ENCODE measurements at regions not wholly inside any gene's neighbourhood (a gene's known extent, or its start where the extent isn't known, plus 50 kb on each side); places are given as distances from the start of the nearest gene placed in this dataset.

DNA sequence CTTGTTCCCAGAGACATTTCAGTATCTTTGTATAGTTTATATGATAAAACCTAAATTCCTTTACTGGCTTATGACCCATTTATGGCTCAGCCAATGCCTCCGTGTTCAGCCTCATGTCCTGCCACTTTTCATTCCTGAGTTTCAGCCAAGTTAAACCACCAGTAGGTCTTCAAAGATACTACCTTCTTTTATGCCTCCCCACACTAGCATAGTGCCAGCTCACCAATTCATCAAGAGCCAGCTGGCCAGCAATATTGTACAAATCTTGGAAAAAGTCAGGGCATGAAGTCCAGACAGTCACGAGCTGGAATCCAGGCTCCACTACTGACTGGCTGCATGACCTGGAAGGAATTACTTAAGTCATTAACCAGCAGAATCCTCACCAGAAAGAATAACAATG lies 446.0 kb downstream of the GPATCH2 start:
- no peak overlapping the region for H3K27ac ChIP-seq
- WGBS, 10 experiments = 0 to 86% (median 47%) methylated on average over 1 to 2 of the region's 2 CpGs; no CpG with 5 or more reads in 1 of the 10 experiments
- in situ Hi-C loops (cut with MboI; ENCODE audit: low pct_unique_long_range_greater_than_20kb in 2 of 9, low sequenced_read_pairs in 9 of 9, unreplicated experiment in 9 of 9) = no loop called here
- no peak for ATAC-seq (replicated peaks in 6 of 8)
- H3K4me1 ChIP-seq (replicated peaks in 1 of 2) = no peaks in the 10 kb centered on the region
- no peak overlapping the region for H3K4me3 ChIP-seq

DNA sequence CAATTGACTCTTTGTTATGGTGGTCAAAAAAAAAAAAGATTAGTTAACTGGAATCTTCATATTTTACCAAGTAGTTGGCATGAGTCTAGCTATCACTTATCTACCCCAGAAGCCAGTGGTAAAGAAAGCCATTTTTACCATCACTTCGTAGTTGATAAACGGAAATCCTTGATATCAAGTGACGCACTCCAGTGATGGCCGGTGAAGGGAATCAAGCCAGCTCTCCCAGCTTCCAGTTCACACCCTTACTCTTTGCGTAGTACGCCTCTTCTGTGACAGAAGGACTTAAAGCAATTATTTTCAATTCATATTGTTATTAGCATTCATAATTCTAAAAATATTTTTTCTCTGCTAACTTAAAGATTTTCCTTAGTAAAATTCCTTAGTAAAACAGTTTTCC lies 447.9 kb downstream of the GPATCH2 start:
- no peaks in the 10 kb centered on the region for H3K4me1 ChIP-seq (replicated peaks in 1 of 2)
- H3K4me3 ChIP-seq = no peak overlapping the region
- in situ Hi-C loops (cut with MboI; ENCODE audit: low pct_unique_long_range_greater_than_20kb in 2 of 9, low sequenced_read_pairs in 9 of 9, unreplicated experiment in 9 of 9) = no loop called here
- no peak for ATAC-seq (replicated peaks in 6 of 8)
- 51 to 97% (median 87%) methylated on average over 4 to 6 of the region's 6 CpGs; no CpG with 5 or more reads in 1 of the 10 experiments for WGBS, 10 experiments
- no peak overlapping the region for H3K27ac ChIP-seq

DNA sequence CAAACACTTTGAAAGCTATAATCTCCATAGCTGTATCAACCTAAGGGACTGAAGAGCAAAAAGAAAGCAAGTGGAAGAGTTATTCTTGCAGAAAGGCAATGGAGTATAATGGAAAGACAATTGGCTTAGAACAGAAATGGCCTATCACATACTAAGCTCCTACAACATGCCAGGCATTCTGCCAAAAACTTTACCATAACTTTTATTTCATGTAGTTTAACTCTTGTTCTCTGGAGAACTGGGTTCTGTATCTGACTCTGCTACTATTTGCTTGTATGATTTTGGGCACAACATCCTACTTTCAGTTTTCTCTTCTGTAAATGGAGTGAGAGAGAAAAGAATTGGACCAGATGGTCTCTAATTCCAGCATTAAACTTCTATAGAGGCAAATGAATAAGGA lies 449.1 kb downstream of the GPATCH2 start:
- in situ Hi-C loops (cut with MboI; ENCODE audit: low pct_unique_long_range_greater_than_20kb in 2 of 9, low sequenced_read_pairs in 9 of 9, unreplicated experiment in 9 of 9) = no loop called here
- ATAC-seq (replicated peaks in 6 of 8) = no peak
- no peak overlapping the region for H3K4me3 ChIP-seq
- H3K4me1 ChIP-seq (replicated peaks in 1 of 2) = no peaks in the 10 kb centered on the region
- no peak overlapping the region for H3K27ac ChIP-seq

DNA sequence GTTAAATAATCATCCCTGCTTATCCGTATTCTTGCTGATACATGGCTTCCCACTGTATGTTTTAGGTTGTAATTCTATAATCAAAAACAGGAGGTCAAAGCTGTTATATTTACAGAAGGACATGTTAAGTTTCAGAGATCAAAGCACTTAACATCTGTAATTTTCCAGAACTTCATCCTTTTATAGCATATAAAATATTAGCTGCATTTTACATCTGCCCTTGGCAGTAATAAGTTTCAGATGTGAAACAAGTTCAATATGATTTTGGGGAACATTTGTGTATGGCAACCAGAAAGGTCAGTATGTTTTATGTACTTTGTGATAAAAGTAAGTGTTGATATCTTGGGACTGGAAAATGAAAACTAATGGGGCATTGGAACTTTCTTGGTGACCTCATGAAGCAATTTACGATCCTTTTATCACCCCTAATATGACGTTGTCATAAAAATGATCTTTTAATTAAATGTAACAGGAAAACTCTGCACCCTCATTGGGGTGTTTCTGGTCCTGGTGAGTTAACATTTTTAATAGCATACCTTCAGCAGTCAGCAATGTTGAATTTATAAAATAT lies 449.6 kb downstream of the GPATCH2 start:
- no peak for ATAC-seq (replicated peaks in 6 of 8)
- Histone ChIP-seq H3K4me3 (no peak overlapping the region), H3K27ac (no peak overlapping the region), H3K4me1 (replicated peaks in 1 of 2) (no peaks in the 10 kb centered on the region)
- in situ Hi-C loops (cut with MboI; ENCODE audit: low pct_unique_long_range_greater_than_20kb in 2 of 9, low sequenced_read_pairs in 9 of 9, unreplicated experiment in 9 of 9) = no loop called here
- 0 to 100% (median 73%) methylated on average over 1 to 3 of the region's 3 CpGs for WGBS, 10 experiments

DNA sequence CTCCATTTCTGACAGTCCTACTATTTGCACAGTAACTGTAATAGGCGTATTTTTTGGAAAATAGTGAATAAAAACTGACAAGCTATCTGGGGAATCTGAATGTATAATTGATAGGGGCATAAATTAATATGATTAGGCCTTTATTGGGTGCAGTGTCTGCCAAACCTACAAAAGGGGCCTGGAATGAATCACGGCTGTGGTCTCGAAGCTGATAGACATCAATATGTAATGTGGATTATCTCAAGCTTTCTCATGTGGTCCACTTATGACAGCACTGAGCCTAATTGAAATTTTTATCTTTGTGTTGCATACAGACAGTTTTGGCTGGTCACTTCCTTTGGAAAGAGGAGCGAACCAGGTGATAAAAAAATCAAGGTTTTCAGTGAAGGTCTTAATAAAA lies 450.4 kb downstream of the GPATCH2 start:
- H3K4me3 ChIP-seq = no peak overlapping the region
- no peak overlapping the region for H3K27ac ChIP-seq
- in situ Hi-C loops (cut with MboI; ENCODE audit: low pct_unique_long_range_greater_than_20kb in 2 of 9, low sequenced_read_pairs in 9 of 9, unreplicated experiment in 9 of 9) = no loop called here
- no peak for ATAC-seq (replicated peaks in 6 of 8)
- 12 to 100% (median 70%) methylated on average over 1 to 4 of the region's 4 CpGs for WGBS, 10 experiments
- H3K4me1 ChIP-seq (replicated peaks in 1 of 2) = no peaks in the 10 kb centered on the region

DNA sequence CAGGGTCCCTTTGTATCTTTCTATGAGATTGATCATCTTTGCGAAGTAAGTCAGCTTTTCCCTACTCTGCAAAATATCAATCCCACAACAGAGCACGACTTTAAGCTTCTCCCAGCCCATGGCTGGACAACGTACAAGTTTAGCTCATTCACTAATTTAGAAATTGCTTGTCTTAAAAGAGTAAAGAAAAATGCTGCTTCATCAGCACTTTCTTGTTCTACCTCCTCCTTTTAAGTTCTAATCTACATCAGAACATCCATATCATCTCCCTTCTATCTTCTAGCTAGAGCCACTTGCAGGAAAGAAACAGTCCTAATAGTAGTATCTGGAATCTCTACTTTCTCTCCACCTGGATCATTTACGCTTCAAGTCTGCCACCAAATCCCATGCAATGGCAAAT lies 441.2 kb upstream of the ESRRG start:
- no peak overlapping the region for H3K4me3 ChIP-seq
- ATAC-seq (replicated peaks in 6 of 8) = no peak
- in situ Hi-C loops (cut with MboI; ENCODE audit: low pct_unique_long_range_greater_than_20kb in 2 of 9, low sequenced_read_pairs in 9 of 9, unreplicated experiment in 9 of 9) = no loop called here
- WGBS, 10 experiments = 14 to 96% (median 72%) methylated on average over 2 to 4 of the region's 4 CpGs
- H3K4me1 ChIP-seq (replicated peaks in 1 of 2) = no peaks in the 10 kb centered on the region
- no peak overlapping the region for H3K27ac ChIP-seq

DNA sequence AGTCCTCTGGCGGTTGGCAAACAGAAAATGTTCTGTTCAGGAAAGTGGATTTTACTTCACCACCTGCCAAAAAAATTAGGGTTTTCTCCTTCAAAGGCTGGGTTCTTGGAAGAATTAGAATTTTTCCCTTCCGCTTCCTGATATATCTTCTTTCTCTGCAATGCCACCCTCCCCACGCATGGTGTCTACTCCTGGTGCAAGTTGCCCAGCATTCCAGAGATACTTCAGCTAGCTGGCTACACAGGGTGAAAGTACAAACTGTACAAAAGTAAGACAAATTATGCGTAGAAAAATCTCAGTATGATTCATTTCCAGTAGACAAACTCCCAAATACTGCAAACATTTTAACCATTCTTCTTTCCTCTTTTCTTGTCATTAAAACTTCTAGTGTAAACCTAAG lies 430.1 kb upstream of the ESRRG start:
- H3K27ac ChIP-seq = no peak overlapping the region
- H3K4me3 ChIP-seq = no peak overlapping the region
- 44 to 100% (median 93%) methylated on average over 2 to 4 of the region's 4 CpGs for WGBS, 10 experiments
- in situ Hi-C loops (cut with MboI; ENCODE audit: low pct_unique_long_range_greater_than_20kb in 2 of 9, low sequenced_read_pairs in 9 of 9, unreplicated experiment in 9 of 9) = no loop called here
- peaks cover 2 to 4% of the 10 kb centered on the region in 2 donors for H3K4me1 ChIP-seq (replicated peaks in 1 of 2)
- no peak for ATAC-seq (replicated peaks in 6 of 8)

DNA sequence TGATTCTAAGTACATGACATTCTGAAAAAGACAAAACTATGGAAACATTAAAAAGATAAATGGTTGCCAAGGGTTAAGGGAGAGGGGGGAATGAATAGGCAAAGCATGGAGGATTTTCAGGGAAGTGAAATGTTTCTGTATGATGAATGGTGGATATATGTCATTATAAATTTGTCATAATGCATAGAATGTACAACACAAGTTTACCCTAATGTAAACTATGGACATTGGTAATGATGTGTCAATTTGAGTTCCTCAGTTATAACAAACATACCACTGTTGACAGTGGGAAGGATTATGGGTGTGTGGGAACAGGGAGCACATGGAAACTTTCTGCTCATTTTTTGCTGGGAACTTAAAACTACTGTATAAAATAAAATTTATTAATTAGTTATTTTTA lies 427.1 kb upstream of the ESRRG start:
- in situ Hi-C loops (cut with MboI; ENCODE audit: low pct_unique_long_range_greater_than_20kb in 2 of 9, low sequenced_read_pairs in 9 of 9, unreplicated experiment in 9 of 9) = no loop called here
- Histone ChIP-seq H3K27ac (no peak overlapping the region), H3K4me1 (replicated peaks in 1 of 2) (peaks cover 2 to 4% of the 10 kb centered on the region in 2 donors), H3K4me3 (no peak overlapping the region)
- no peak for ATAC-seq (replicated peaks in 6 of 8)

DNA sequence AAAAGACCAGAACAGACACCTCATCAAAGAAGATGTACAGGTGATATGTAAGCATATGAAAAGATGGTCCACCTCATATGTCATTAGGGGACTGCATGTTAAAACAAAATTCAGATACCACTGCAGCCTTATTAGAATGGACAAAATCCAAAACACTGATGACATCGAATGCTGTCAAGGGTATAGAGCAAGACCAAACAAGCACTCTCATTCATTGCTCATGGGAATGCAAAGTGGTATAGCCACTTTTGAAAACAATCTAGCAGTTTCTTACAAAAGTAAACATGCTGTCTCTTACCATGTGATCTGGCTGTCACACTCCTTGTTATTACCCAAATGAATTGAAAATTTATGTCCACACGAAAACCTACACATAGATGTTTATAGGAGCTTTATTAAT lies 426.6 kb upstream of the ESRRG start:
- peaks cover 2 to 4% of the 10 kb centered on the region in 2 donors for H3K4me1 ChIP-seq (replicated peaks in 1 of 2)
- WGBS, 10 experiments = 0 to 94% (median 77%) methylated on average over 1 to 2 of the region's 2 CpGs
- H3K4me3 ChIP-seq = no peak overlapping the region
- in situ Hi-C loops (cut with MboI; ENCODE audit: low pct_unique_long_range_greater_than_20kb in 2 of 9, low sequenced_read_pairs in 9 of 9, unreplicated experiment in 9 of 9) = no loop called here
- H3K27ac ChIP-seq = no peak overlapping the region
- no peak for ATAC-seq (replicated peaks in 6 of 8)

DNA sequence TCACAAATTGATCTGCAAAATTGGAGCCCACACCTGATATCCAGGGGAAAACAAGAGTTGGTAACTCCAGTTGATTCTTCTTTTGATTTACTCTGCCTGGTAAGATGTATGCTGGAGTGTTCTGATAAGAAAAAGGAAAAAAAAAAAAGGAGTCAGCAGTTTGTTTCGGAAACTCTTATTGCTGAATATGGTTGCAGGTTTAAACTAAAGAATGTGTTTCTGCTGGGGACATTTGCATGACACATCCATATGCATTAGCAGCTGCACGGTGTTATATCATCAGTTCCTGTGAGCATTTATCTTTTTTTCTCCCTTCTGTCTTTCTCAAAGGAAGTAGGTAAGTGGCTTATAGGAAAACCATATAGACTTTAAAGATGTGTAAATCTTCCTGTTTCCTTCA lies 418.5 kb upstream of the ESRRG start:
- in situ Hi-C loops (cut with MboI; ENCODE audit: low pct_unique_long_range_greater_than_20kb in 2 of 9, low sequenced_read_pairs in 9 of 9, unreplicated experiment in 9 of 9) = no loop called here
- Histone ChIP-seq H3K4me3 (no peak overlapping the region), H3K4me1 (replicated peaks in 1 of 2) (peaks cover 8 to 27% of the 10 kb centered on the region in 2 donors), H3K27ac (no peak overlapping the region)
- WGBS, 10 experiments = 0 to 60% (median 52%) methylated on average over 1 to 2 of the region's 2 CpGs; no CpG with 5 or more reads in 2 of the 10 experiments
- peak in 1 of 8 experiments; percentile 31 for ATAC-seq (replicated peaks in 6 of 8)

DNA sequence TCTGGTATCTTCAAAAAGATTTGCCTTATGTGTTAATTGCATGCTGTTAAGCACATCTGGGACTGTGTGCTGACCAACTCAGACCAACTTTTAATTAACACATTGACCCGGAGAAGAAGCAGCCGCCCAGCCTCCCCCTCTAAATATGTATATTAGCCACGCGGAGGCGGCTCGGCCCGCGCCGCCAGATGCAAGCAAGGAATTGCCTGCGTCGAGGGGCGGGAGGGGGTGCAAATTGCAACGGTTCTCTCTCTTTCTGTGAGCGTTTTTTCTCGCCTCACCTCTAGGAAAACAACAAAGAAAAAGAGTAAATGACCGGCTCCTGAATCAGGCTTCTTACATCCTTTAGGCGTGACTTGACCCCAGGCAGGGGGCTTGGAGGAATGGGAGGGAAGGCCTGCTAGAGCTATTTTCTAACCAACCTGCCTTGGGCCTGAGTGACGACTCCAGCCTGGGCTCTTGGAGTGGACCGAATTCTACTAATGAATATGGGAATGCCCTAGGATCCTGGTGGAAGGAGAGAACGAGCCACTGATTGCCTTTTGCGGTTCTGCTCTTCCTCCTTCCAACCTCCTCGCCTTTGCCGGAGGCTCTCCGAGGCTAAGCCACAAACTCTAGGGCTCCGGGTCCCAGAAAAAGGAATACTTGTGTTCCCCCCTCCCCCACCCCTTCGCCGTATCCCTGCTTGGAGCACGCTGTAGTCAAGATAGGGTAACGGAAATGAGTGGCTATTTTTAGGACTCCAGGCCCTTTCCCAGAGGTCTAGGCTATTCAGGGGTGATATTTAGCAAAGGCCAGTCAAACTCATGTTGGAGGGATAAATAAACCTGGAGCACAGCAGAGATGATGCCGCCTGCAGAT lies 417.0 kb upstream of the ESRRG start:
- in situ Hi-C loops (cut with MboI; ENCODE audit: low pct_unique_long_range_greater_than_20kb in 2 of 9, low sequenced_read_pairs in 9 of 9, unreplicated experiment in 9 of 9) = no loop called here
- Histone ChIP-seq H3K27ac (no peak overlapping the region), H3K4me3 (peak overlapping the region in 4 of 5 donors; percentile 3 to 31 (median 22)), H3K4me1 (replicated peaks in 1 of 2) (peaks cover 16 to 27% of the 10 kb centered on the region in 2 donors)
- ATAC-seq (replicated peaks in 6 of 8) = peak in 5 of 8 experiments; percentile 13 to 73 (median 47)
- WGBS, 10 experiments = 0 to 98% (median 26%) methylated on average over 2 to 25 of the region's 30 CpGs; no CpG with 5 or more reads in 1 of the 10 experiments

DNA sequence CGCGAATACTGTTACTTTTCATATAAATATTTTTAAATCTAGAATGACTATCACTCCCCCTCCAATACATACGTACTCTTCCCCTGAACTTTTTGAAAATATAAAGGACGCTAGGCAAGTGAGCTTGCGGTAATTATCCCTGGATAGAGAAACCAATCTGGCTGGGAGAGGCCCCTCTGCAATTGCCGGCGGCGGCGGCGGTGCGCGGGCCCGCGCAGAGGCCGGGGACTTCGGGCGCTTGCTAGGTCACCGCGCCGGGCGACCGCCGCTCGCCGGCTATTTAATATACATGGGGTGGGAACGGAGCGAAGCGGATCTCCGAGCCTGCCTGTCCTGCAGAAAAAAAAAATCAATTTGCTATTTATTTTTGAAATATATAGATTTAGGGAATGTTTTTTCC lies 416.3 kb upstream of the ESRRG start:
- peak in 5 of 8 experiments; percentile 61 to 68 (median 68) for ATAC-seq (replicated peaks in 6 of 8)
- 0 to 22% (median 11%) methylated on average over 1 to 28 of the region's 29 CpGs; no CpG with 5 or more reads in 4 of the 10 experiments for WGBS, 10 experiments
- Histone ChIP-seq H3K27ac (no peak overlapping the region), H3K4me1 (replicated peaks in 1 of 2) (peaks cover 18 to 27% of the 10 kb centered on the region in 2 donors), H3K4me3 (peak overlapping the region; percentile 3 to 31 (median 24))
- in situ Hi-C loops (cut with MboI; ENCODE audit: low pct_unique_long_range_greater_than_20kb in 2 of 9, low sequenced_read_pairs in 9 of 9, unreplicated experiment in 9 of 9) = no loop called here

DNA sequence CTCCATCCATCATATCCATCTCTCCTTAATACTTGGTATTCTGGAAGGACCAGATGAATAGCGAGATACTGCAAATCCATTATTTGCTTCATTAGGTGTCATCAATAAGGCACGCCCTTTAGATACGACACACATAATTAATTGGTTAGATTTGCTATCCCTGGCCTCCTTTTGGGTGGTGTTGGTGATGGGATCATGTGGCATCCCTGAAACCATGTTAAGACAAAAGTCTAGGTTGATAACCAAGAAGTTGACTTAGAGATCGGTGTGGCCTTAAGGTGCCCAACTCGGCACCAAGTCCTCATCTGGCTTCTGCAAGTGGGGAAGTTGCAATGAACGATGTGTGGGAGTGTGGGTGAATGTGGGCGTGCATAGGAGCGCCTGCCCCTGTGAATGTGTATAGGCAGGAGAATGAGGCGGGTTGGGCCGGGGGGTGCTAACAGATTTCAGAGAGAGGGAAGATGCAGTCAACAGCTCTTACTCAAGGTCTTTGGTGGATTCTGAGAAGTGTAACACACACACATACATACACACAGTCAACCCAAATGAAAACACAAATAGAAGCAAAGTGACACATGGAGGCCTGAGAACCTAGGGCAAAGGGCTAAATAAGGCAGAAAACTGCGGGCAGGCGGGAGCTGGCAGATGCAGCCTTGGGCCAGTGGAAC lies 415.7 kb upstream of the ESRRG start:
- WGBS, 10 experiments = 15 to 77% (median 61%) methylated on average over 4 to 12 of the region's 12 CpGs; no CpG with 5 or more reads in 4 of the 10 experiments
- Histone ChIP-seq H3K4me1 (replicated peaks in 1 of 2) (peaks cover 22 to 27% of the 10 kb centered on the region in 2 donors), H3K27ac (no peak overlapping the region), H3K4me3 (peak overlapping the region in 2 of 5 donors; percentile 24 to 25)
- ATAC-seq (replicated peaks in 6 of 8) = peak in 5 of 8 experiments; percentile 4 to 8 (median 6)
- in situ Hi-C loops (cut with MboI; ENCODE audit: low pct_unique_long_range_greater_than_20kb in 2 of 9, low sequenced_read_pairs in 9 of 9, unreplicated experiment in 9 of 9) = no loop called here
